ENCODE measurements at regions not wholly inside any gene's neighbourhood (a gene's known extent, or its start where the extent isn't known, plus 50 kb on each side); places are given as distances from the start of the nearest gene placed in this dataset.

- TF ChIP-seq CTCF (IDR thresholded peaks at IDR 0.05; ENCODE audit: low read depth, low read length) (no peak), MAX (IDR thresholded peaks at IDR 0.05; ENCODE audit: low read depth, low read length) (no peak), POLR2A (IDR thresholded peaks at IDR 0.05; ENCODE audit: extremely low read depth, insufficient read length) (no peak), MYC (IDR thresholded peaks at IDR 0.05; ENCODE audit: low read depth, low read length) (no peak)
Observed at GRCh38 chr17:36837195-36837938, 99.9 kb upstream of the LHX1 start.

All from NB4 (cell line).